GM12875 (cell line): ENCODE measurements at regions not wholly inside any gene's neighbourhood (a gene's known extent, or its start where the extent isn't known, plus 50 kb on each side); places are given as distances from the start of the nearest gene placed in this dataset.

ENCODE experiments used
- H3K4me3 ChIP-seq: one replicate; pipeline ENCODE4 v1.5.1; 2011; ENCODE audit warnings: low read depth, low read length, control low read depth
- CTCF ChIP-seq: IDR thresholded peaks from 2 replicates; pipeline ENCODE4 v1.5.1; 2011; ENCODE audit warnings: low read depth, mild to moderate bottlenecking, control low read depth, inconsistent platforms, low read length, moderate library complexity, borderline replicate concordance; ENCODE audit not compliant: insufficient read depth

- no peak overlapping the region for H3K4me3 ChIP-seq
- TF ChIP-seq CTCF, result no peak
These were observed 260.0 kb downstream of the ABHD5 start for GRCh38 chr3:43950775-43951174.

GRCh38 chr3:43951813-43952212, 261.1 kb downstream of the ABHD5 start:
- H3K4me3 ChIP-seq, result no peak overlapping the region
- TF ChIP-seq CTCF, result no peak

- no peak overlapping the region for H3K4me3 ChIP-seq
- TF ChIP-seq CTCF, result no peak
These were observed 262.6 kb downstream of the ABHD5 start for GRCh38 chr3:43953380-43953779.

GRCh38 chr3:43953814-43954692, 263.3 kb downstream of the ABHD5 start:
- no peak overlapping the region for H3K4me3 ChIP-seq
- no peak for TF ChIP-seq CTCF

- no peak overlapping the region for H3K4me3 ChIP-seq
- TF ChIP-seq CTCF, result no peak
These were observed 266.2 kb downstream of the ABHD5 start for GRCh38 chr3:43956945-43957344.

GRCh38 chr3:43957553-43957952, 266.8 kb downstream of the ABHD5 start:
- no peak overlapping the region for H3K4me3 ChIP-seq
- no peak for TF ChIP-seq CTCF
